ENCODE measurements at regions not wholly inside any gene's neighbourhood (a gene's known extent, or its start where the extent isn't known, plus 50 kb on each side); places are given as distances from the start of the nearest gene placed in this dataset.

DNA sequence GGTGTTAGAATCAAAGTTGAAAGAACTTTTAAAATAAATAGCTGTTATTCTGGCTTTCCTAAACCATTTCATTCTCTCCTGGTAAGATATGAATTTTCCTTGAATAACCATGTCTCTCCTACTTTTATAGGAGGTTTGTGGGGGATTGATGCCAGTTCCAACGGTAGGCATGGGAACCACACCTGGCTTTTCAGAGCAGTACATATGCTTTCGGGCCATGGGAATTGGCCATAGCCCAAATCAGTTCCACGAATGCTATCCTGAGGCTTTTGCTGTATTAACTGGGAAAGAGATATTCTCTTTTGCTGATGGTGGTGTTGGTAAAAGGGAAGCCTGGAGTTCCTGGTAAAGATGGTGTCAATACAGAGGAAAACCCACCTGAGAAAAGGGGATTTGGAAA, 396.2 kb upstream of the ZNF385D start:
- TF ChIP-seq POLR2AphosphoS5 (IDR thresholded peaks at IDR 0.05; ENCODE audit: low read depth, low read length) (no peak), USF1 (IDR thresholded peaks at IDR 0.05; ENCODE audit: borderline replicate concordance, low read depth) (no peak), GATA2 (CRISPR knock-in tag; IDR thresholded peaks at IDR 0.05) (no peak), EP300 (IDR thresholded peaks at IDR 0.05; ENCODE audit: borderline replicate concordance in 1 of 2, low read depth in 1 of 2, low read length in 1 of 2) (no peak), EZH2phosphoT487 (IDR thresholded peaks at IDR 0.05; ENCODE audit: borderline replicate concordance, low read depth) (no peak), YY1 (IDR thresholded peaks at IDR 0.05; ENCODE audit: low read depth) (no peak), RFX5 (IDR thresholded peaks at IDR 0.05; ENCODE audit: low read length) (no peak), TAF1 (IDR thresholded peaks at IDR 0.05; ENCODE audit: borderline replicate concordance, low read depth, low read length) (no peak), FOXM1 (IDR thresholded peaks at IDR 0.05; ENCODE audit: low read depth) (no peak)
- TF ChIP-seq, protein P1, sequence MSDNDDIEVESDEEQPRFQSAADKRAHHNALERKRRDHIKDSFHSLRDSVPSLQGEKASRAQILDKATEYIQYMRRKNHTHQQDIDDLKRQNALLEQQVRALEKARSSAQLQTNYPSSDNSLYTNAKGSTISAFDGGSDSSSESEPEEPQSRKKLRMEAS (IDR thresholded peaks at IDR 0.05; ENCODE audit: low read depth): no peak
- TF ChIP-seq, protein P2, sequence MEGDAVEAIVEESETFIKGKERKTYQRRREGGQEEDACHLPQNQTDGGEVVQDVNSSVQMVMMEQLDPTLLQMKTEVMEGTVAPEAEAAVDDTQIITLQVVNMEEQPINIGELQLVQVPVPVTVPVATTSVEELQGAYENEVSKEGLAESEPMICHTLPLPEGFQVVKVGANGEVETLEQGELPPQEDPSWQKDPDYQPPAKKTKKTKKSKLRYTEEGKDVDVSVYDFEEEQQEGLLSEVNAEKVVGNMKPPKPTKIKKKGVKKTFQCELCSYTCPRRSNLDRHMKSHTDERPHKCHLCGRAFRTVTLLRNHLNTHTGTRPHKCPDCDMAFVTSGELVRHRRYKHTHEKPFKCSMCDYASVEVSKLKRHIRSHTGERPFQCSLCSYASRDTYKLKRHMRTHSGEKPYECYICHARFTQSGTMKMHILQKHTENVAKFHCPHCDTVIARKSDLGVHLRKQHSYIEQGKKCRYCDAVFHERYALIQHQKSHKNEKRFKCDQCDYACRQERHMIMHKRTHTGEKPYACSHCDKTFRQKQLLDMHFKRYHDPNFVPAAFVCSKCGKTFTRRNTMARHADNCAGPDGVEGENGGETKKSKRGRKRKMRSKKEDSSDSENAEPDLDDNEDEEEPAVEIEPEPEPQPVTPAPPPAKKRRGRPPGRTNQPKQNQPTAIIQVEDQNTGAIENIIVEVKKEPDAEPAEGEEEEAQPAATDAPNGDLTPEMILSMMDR (IDR thresholded peaks at IDR 0.05): no peak

Data from SK-N-SH (cell line).